Rectal smooth muscle tissue (tissue), 1 donor: ENCODE measurements at regions not wholly inside any gene's neighbourhood (a gene's known extent, or its start where the extent isn't known, plus 50 kb on each side); places are given as distances from the start of the nearest gene placed in this dataset.

ENCODE experiments used
- H3K27ac ChIP-seq: one replicate; pipeline ENCODE4 v1.7.0; 2013; ENCODE audit warnings: low read depth, low read length, inconsistent platforms
- H3K27me3 ChIP-seq: one replicate; pipeline ENCODE4 v1.7.0; 2013; ENCODE audit warnings: low read length; ENCODE audit not compliant: control insufficient read depth, insufficient read depth
- H3K36me3 ChIP-seq: one replicate; pipeline ENCODE4 v1.7.0; 2013; ENCODE audit warnings: low read length; ENCODE audit not compliant: control insufficient read depth, insufficient read depth
- H3K4me1 ChIP-seq: one replicate; pipeline ENCODE4 v1.7.0; 2013; ENCODE audit warnings: low read length; ENCODE audit not compliant: control insufficient read depth, insufficient read depth
- H3K4me3 ChIP-seq: one replicate; pipeline ENCODE4 v1.7.0; 2013; ENCODE audit warnings: low read length
- H3K9ac ChIP-seq: one replicate; pipeline ENCODE4 v1.7.0; 2013; ENCODE audit warnings: low read length

DNA sequence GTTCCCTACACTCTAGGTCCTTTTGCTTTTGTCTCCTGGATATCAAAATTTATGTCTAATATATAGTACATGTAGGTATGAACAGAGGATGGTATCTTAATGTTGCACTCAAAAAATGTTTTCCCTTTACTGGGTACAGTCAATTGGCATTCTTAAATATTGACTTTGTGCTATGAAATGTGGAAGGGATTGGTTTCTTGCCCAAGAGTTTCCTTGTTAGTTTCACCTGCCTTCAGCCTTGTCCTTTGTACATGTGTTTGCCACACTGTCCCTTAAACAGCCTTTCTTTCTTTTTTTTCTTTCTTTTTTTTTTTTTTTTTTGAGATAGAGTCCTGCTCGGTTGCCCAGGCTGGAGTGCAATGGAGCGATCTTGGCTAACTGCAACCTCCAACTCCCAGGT is 287.1 kb downstream of the SQOR start:
- Histone ChIP-seq H3K4me1 (no peaks in the 10 kb centered on the region), H3K9ac (no peak overlapping the region), H3K27me3 (no peaks in the 10 kb centered on the region), H3K4me3 (no peak overlapping the region), H3K36me3 (no peaks in the 10 kb centered on the region), H3K27ac (no peak overlapping the region)

DNA sequence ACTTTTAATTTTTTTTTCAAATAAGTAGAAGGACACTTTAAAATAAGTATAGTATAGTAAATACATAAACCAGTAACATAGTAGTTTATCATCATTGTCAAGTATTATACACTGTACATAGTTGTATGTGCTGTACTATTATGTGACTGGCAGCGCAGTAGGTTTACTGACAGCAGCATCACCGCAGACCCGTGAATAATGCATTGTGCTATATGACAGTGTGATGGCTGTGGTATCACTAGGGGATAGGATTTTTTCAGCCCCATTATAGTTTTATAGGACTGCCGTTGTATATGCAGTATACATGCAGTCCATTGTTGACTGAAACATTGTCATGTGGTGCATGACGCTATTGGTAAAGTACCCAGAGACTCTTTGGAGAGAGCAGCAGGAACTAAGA is 306.5 kb downstream of the SQOR start:
- Histone ChIP-seq H3K27ac (no peak overlapping the region), H3K27me3 (no peaks in the 10 kb centered on the region), H3K4me3 (no peak overlapping the region), H3K9ac (no peak overlapping the region), H3K36me3 (no peaks in the 10 kb centered on the region), H3K4me1 (no peaks in the 10 kb centered on the region)

DNA sequence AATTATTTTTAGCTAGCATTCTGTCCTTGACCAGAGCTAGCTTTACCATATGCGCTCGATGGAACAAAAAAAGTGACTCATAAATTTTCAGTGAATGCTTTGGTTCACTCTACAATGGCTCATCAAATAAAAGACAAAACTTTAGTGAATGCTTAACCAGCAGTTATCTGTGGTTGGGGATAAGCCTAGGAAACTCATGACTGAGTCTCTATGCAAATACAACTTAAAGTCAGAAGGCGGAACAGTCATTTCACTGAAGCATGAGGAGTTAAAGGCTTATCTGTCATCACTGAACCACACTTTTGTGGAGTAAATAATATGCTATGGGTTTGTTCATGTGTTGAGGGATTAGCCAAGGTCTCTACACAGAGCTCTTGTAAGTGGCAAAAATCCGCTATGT is 308.4 kb downstream of the SQOR start:
- H3K9ac ChIP-seq = no peak overlapping the region
- H3K4me3 ChIP-seq = no peak overlapping the region
- H3K4me1 ChIP-seq = no peaks in the 10 kb centered on the region
- no peak overlapping the region for H3K27ac ChIP-seq
- H3K27me3 ChIP-seq = no peaks in the 10 kb centered on the region
- H3K36me3 ChIP-seq = no peaks in the 10 kb centered on the region

DNA sequence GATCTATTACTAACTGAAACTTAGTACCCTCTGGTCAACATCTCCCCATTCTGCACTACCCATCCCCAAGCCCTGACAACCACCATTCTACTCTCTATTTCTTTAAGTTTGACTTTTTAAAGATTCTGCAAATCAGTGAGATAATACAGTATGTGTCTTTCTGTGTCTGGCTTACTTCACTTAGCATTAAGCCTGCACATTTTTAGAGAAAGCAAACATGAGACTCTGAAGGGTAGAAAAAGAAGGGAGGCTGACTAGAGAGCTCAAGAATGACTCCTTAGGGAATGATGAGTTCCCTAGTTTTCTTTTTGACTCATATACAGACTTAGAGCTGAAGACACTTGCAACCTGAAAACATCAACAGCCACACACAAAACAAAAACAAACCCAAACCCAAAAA is 311.3 kb downstream of the SQOR start:
- Histone ChIP-seq H3K27me3 (no peaks in the 10 kb centered on the region), H3K4me3 (no peak overlapping the region), H3K4me1 (no peaks in the 10 kb centered on the region), H3K9ac (no peak overlapping the region), H3K27ac (no peak overlapping the region), H3K36me3 (no peaks in the 10 kb centered on the region)

DNA sequence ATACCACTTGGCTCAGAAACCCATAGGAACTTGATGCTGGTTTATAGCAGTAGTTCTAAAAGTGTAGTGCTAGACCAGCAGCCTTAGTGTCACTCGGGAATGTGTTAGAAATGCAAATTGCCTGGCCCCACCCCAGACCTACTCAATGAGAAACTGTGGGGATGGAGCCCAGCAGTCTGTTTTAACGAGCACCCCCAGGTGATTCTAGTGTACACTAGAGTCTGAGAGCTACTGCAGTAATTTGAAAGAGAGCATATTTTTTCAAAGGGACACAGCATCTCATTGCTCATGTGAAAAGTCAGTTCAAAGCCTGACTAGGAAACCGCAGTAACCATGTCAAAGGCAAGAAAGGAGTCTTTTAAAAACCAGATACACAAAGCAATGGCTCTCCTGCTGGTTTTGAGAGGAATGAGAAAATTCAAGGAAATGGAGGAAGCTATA is 313.4 kb downstream of the SQOR start:
- H3K9ac ChIP-seq = no peak overlapping the region
- no peak overlapping the region for H3K27ac ChIP-seq
- H3K36me3 ChIP-seq = no peaks in the 10 kb centered on the region
- H3K27me3 ChIP-seq = no peaks in the 10 kb centered on the region
- H3K4me1 ChIP-seq = no peaks in the 10 kb centered on the region
- no peak overlapping the region for H3K4me3 ChIP-seq

DNA sequence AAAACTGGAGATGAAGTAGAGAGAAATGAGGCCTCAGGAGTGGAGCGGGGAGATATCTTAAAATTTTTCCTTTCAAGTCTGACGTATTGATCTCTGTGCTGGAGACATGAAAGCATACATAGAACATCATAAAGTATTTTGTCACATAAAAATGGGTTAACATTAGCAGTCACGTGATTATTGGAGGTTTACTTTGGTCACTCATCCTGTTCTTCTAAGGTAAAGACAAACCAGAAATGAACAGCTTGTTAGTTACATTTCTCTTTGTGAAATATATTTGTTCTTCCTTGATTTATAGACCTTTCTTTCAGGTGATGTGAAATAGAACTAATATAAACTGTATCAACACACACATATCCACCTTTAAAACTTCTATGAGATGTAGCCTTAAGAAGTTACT is 324.1 kb downstream of the SQOR start:
- H3K4me1 ChIP-seq = no peaks in the 10 kb centered on the region
- no peak overlapping the region for H3K27ac ChIP-seq
- H3K9ac ChIP-seq = no peak overlapping the region
- no peaks in the 10 kb centered on the region for H3K36me3 ChIP-seq
- H3K4me3 ChIP-seq = no peak overlapping the region
- no peaks in the 10 kb centered on the region for H3K27me3 ChIP-seq

DNA sequence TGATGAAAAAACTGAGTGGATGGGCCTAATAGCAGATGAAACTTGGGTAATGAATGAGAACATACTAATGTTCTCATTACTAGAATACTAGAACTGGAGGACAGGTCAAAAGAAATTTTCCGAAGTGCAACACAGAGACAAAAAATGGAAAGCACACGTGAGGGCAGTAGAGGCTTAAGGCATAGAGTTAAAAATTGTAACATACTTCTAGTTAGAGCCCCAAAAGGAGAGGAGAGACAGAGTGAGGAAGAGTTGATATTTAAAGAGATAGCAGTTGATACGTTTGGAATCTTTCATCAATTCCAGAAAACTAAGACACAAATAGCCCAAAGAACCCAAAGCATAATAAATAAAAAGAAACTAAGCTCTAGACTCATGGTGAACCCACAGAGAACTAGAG is 327.9 kb downstream of the SQOR start:
- Histone ChIP-seq H3K9ac (no peak overlapping the region), H3K4me1 (no peaks in the 10 kb centered on the region), H3K27ac (no peak overlapping the region), H3K4me3 (no peak overlapping the region), H3K27me3 (no peaks in the 10 kb centered on the region), H3K36me3 (no peaks in the 10 kb centered on the region)

DNA sequence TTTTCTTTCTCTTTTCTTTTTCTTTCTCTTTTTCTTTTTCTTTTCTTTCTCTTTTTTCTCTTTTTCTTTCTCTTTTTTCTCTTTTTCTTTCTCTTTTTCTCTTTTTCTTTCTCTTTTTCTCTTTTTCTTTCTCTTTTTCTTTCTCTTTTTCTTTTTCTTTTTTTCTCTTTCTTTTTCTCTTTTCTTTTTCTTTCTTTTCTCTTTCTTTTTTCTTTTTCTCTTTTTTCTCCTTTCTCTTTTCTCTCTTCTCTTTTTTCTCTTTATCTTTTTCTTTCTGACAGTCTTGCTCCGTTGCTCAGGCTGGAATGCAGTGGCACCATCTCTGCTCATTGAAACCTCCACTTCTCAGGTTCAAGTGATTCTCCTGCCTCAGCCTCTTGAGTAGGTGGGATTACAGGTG is 335.7 kb downstream of the SQOR start:
- no peak overlapping the region for H3K4me3 ChIP-seq
- H3K27me3 ChIP-seq = no peaks in the 10 kb centered on the region
- H3K9ac ChIP-seq = no peak overlapping the region
- no peak overlapping the region for H3K27ac ChIP-seq
- no peaks in the 10 kb centered on the region for H3K4me1 ChIP-seq
- H3K36me3 ChIP-seq = no peaks in the 10 kb centered on the region

DNA sequence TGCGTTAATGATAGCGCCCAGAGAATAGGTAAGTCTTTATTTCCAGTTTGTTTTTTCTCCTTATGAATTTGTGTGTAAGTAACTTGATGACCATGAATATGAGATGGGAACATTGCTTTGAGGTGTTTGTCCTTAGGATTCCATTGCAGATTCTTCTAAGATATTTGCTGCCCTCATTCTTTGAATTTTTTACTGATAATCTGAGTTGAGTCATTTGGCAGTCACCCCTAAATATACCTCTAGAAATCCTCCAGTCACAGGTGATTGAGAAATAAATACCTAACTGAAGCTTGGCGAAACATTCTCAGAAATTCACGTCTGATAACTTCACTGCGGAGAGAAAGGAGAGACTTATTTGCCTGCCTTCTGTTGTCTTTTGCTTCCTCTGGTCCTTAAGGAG is 345.5 kb downstream of the SQOR start:
- H3K9ac ChIP-seq = no peak overlapping the region
- no peak overlapping the region for H3K4me3 ChIP-seq
- no peaks in the 10 kb centered on the region for H3K27me3 ChIP-seq
- H3K4me1 ChIP-seq = no peaks in the 10 kb centered on the region
- no peak overlapping the region for H3K27ac ChIP-seq
- H3K36me3 ChIP-seq = no peaks in the 10 kb centered on the region

DNA sequence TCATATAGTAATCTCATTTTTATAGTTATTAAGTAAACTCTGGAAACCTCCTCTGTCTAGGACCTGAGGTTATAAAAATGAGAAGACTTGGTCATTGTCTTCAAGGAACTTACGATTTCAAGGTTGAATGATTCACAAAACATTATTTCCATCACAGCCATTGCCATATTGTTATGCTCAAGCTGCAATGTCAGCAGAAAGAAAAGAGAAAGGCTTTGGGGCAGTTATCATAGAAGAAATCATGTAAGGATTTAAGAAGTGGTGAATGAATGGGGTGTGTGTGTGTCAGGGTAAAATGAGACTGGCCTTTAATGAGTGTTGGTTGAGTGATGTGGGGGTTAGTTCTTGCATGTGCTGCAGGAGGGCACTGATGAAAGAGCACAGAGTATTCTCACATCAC is 346.8 kb downstream of the SQOR start:
- no peak overlapping the region for H3K9ac ChIP-seq
- H3K36me3 ChIP-seq = no peaks in the 10 kb centered on the region
- no peaks in the 10 kb centered on the region for H3K4me1 ChIP-seq
- no peaks in the 10 kb centered on the region for H3K27me3 ChIP-seq
- H3K4me3 ChIP-seq = no peak overlapping the region
- no peak overlapping the region for H3K27ac ChIP-seq

DNA sequence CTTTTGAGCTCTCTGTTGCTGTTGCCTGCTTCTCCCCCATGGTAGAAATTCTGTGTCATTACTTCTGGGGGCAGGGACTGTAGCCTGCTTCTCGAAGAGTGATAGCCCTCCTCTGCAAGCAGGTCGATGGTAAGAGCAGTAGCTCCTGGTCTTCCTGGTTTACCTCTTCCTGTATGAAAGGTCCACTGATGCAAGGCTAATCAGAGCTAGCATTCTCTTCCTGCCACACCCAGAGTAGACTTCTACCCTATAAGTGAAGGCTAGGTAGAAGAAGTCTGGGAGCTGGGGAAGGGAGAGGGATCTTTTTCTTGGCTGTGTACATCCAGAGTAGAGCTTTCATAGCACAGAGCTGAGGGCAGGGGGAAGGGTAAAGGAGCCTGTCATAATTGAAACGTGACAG is 357.0 kb downstream of the SQOR start:
- no peaks in the 10 kb centered on the region for H3K4me1 ChIP-seq
- H3K27me3 ChIP-seq = no peaks in the 10 kb centered on the region
- no peak overlapping the region for H3K27ac ChIP-seq
- H3K9ac ChIP-seq = no peak overlapping the region
- no peaks in the 10 kb centered on the region for H3K36me3 ChIP-seq
- no peak overlapping the region for H3K4me3 ChIP-seq

DNA sequence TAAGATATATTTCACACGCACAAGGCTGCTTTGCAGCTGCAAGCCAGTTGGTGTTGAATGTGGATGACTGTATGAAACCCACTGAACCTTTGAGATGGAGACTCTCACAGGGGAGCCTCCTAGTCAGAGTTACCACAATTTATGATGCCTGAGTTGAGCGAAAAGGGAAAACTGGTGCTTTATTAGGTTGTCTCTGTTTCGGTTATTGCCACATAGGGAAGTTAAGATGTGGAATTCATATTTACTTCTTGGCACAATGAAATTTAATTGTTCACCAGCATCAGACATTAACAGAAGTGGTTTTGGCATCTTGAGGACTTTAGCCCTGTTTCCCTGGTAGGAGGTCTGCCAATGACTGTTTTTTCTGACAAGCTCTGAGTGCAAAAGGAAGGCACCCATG is 358.2 kb downstream of the SQOR start:
- Histone ChIP-seq H3K27ac (no peak overlapping the region), H3K9ac (no peak overlapping the region), H3K4me3 (no peak overlapping the region), H3K27me3 (no peaks in the 10 kb centered on the region), H3K36me3 (no peaks in the 10 kb centered on the region), H3K4me1 (no peaks in the 10 kb centered on the region)

DNA sequence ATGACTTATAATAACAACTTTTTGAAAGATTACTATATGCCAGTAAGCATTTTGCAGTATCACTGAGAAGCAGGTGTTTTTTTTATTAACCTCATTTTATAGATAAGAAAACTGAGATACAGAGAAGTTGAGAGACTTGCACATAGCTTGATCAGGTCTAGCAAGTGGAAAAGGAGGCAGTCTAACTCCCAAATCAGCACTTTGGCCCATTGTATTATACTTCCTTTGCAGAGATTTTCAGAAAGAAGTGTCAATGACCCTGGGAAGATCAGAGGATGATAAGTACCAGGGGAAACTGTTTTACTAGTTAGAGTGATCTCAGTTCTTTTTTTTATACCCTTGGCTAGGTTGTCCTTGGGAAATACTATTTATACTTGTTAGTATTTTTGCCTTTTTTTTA is 358.7 kb downstream of the SQOR start:
- no peaks in the 10 kb centered on the region for H3K36me3 ChIP-seq
- H3K9ac ChIP-seq = no peak overlapping the region
- no peak overlapping the region for H3K27ac ChIP-seq
- H3K27me3 ChIP-seq = no peaks in the 10 kb centered on the region
- no peaks in the 10 kb centered on the region for H3K4me1 ChIP-seq
- H3K4me3 ChIP-seq = no peak overlapping the region

DNA sequence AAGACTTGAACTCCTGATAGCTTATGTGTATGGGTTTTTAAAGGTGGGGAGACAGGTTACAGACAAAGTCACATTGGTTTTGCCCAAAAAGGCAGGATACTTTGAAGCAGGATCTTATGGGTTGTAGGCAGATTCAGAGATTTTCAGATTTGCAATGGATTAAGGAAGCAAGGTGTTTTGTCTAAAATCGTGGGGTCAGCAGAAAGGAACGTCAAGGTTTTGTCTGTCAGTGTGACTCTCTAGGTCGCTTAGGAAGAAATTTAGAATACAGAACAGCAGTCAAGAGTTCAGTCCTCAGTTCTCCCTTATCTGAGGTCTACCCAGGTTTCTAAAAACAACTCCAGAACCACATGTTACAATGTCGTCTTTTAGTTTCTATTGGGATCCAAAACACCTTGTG is 361.0 kb downstream of the SQOR start:
- Histone ChIP-seq H3K4me3 (no peak overlapping the region), H3K36me3 (no peaks in the 10 kb centered on the region), H3K4me1 (no peaks in the 10 kb centered on the region), H3K9ac (no peak overlapping the region), H3K27me3 (no peaks in the 10 kb centered on the region), H3K27ac (no peak overlapping the region)
